Esophagus mucosa (tissue), 1 donor: ENCODE measurements at regions not wholly inside any gene's neighbourhood (a gene's known extent, or its start where the extent isn't known, plus 50 kb on each side); places are given as distances from the start of the nearest gene placed in this dataset.
"Not testable (repeated sequence)": the region's sequence is repeated elsewhere in the genome, so short reads cannot be mapped to it uniquely, and the experiment has no call there.

Source experiments
- ATAC-seq: fragments of 200-7000 bp; cut with Tn5 transposase; one replicate; pipeline ENCODE4 v1.9.1; 2020
- donor health status: DM: yes; HTN: yes; CAD: no.

DNA sequence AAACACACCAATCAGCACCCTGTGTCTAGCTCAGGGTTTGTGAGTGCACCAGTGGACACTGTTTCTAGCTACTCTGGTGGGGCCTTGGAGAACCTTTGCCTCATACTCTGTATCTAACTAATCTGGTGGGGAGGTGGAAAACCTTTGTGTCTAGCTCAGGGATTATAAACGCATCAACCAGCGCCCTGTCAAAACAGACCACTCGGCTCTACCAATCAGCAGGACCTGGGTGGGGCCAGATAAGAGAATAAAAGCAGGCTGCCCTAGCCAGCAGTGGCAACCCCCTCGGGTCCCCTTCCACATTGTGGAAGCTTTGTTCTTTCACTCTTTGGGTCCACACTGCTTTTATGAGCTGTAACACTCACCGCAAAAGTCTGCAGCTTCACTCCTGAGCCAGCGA, 121.8 kb downstream of the FSCB start:
- ATAC-seq: not testable (repeated sequence)

DNA sequence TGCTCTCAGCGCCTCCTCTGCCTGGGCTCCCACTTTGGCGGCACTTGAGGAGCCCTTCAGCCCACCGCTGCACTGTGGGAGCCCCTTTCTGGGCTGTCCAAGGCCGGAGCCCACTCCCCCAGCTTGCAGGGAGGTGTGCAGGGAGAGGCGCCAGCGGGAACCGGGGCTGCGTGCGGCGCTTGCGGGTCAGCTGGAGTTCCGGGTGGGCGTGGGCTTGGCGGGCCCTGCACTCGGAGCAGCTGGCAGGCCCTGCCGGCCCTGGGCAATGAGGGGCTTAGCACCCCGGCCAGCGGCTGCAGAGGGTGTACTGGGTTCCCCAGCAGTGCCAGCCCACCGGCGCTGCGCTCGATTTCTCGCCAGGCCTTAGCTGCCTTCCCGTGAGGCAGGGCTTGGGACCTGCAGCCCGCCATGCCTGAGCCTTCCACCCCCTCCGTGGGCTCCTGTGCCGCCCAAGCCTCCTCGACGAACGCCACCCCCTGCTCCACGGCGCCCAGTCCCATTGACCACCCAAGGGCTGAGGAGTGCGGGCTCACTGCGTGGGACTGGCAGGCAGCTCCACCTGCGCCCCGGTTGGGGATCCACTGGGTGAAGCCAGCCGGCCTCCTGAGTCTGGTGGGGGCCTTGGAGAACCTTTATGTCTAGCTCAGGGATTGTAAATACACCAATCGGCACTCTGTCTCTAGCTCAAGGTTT, 122.3 kb downstream of the FSCB start:
- ATAC-seq: not testable (repeated sequence)

GRCh38 chr14:44384093-44384492, 123.0 kb downstream of the FSCB start:
- ATAC-seq: no peak

- ATAC-seq: no peak
Measured at GRCh38 chr14:44383636-44384035, 123.4 kb downstream of the FSCB start.

- no peak for ATAC-seq
Measured at GRCh38 chr14:44379292-44379977, 127.6 kb downstream of the FSCB start.

- ATAC-seq: no peak
Measured at GRCh38 chr14:44374906-44375305, 132.2 kb downstream of the FSCB start.

DNA sequence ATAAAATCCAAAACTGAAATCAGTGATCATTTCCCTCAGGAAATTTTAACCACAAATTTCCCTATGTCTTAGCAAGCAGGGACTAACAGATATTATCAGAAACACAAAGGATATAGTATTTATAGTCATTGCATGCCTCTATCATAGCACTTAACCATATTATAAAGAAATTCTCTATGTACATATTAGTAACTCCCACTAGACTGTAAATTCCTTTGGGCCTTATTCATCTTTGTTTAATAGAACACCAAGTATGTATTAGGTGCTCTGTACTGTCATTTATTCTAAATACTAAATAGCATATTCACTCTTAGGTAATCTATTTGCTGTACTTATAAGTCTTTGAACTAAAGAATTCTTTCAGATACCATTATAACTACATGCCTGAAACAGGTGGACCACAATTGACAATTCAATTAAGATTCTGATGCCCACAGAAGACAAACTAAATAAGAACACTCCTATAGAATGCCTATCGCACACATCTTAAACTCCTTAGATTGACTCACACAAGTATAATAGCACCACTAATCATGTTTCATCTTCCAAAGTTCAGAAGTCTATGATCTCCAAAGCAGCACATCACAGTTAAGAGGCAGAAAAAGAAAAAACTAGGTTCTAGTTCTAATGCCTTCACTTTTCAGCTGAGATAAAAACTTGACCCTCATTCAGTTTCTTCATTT, 134.1 kb downstream of the FSCB start:
- no peak for ATAC-seq

GRCh38 chr14:44372231-44372630, 134.9 kb downstream of the FSCB start:
- ATAC-seq: no peak

DNA sequence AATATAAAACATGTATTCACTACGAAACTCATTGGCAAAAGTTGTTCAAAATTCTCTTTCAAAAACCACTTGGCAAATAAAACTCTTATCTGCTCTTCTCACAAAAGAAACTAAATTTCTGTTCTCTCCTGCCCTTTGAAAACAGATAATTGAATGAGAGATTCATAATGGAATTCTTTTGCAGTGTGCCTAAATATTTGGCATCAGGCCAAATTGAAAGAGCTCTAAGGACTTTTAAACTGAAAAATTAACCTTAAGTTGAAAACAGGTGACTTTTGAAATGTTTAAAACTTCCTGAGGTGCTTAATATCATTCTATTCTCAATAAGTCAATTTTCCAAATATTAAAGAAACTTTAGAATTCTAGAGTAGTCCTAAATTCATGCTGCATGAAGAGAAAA, 136.4 kb downstream of the FSCB start:
- ATAC-seq: no peak

GRCh38 chr14:44369401-44370123, 137.5 kb downstream of the FSCB start:
- no peak for ATAC-seq

DNA sequence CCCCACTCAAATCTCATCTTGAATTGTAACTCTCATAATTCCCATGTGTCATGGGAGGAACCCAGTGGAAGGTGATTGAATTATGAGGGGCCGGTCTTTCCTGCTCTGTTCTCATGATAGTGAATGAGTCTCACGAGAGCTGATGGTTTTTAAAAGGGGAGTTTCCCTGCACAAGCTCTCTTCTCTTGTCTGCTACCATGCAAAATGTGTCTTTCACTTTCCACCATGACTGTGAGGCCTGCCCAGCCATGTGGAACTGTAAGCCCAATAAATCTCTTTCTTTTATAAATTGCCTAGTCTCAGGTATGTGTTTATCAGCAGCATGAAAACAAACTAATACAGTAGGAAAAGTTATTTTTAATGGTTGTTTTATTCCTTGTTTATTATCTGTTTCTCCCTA, 146.0 kb downstream of the FSCB start:
- ATAC-seq: no peak

GRCh38 chr14:44353805-44354204, 153.3 kb downstream of the FSCB start:
- ATAC-seq: no peak

- ATAC-seq: no peak
Measured at GRCh38 chr14:44352201-44352600, 154.9 kb downstream of the FSCB start.

DNA sequence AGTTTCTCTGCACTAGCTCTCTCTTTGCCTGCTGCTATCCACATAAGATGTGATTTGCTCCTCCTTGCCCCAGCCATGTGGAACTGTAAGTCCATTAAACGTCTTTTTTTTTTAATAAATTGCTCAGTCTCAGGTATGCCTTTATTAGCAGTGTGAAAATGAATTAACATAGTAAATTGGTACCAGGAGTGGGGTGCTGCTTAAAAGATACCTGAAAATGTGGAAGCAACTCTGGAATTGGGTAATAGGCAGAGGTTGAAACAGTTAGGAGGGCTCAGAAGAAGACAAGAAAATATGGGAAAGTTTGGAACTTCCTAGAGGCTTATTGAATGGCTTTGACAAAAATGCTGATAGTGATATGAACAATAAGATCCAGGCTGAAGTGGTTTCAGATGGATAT, 159.8 kb downstream of the FSCB start:
- ATAC-seq: no peak

DNA sequence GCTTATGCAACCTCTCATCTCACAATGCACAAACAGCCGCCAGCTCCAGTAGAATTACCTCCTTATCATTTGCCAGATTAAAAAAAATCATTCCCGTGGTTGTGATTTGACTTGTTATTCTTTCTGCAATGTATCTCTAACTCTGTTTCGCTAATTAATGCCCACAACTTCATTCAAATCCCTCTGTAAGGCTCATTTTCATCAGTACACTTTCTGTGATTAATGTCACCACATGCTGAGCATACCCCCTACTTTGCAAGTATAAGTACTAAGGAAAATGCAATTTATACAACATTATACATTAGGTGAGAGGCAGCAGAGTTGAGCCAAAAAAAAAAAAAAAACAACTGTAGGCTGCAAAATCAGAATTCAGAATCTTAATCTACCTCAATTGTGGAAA, 166.0 kb downstream of the FSCB start:
- ATAC-seq: no peak

GRCh38 chr14:44339862-44340261, 167.2 kb downstream of the FSCB start:
- no peak for ATAC-seq

GRCh38 chr14:44339231-44339630, 167.9 kb downstream of the FSCB start:
- no peak for ATAC-seq

GRCh38 chr14:44317441-44317746, 189.7 kb downstream of the FSCB start:
- no peak for ATAC-seq

DNA sequence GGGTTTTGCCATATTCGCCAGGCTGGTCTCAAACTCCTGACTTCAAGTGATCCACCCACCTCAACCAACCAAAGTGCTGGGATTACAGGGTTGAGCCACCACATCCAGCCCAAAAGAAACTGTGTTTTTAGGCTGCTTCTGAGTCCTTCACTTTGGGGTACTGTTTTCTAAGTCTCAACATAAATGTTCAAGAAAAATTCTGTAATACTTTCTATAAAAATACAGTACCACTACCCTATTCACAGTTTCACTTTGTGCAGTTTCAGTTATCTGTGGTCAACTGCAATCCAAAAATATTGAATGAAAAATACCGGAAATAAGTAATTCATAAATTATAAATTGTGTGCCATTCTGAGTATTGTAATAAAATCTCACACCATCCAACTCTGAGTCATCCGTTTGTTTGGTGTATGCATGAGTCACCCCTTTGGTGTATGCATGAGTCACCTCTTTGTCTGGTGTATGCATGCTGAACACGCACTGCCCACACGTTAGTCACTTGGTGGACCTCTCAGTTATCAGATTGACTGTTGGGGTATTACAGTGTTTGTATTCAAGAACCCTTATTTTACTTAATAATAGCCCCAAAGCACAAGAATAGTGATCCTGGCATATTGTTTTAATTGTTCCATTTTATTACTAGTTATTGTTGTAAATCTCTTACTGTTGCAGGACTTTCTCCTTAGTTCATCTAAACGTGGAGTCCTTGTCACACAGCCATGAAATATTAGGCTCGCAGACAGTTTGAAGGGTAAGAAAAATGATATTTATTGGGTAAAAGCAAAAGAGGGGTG, 190.2 kb downstream of the FSCB start:
- ATAC-seq: peak; percentile 96

DNA sequence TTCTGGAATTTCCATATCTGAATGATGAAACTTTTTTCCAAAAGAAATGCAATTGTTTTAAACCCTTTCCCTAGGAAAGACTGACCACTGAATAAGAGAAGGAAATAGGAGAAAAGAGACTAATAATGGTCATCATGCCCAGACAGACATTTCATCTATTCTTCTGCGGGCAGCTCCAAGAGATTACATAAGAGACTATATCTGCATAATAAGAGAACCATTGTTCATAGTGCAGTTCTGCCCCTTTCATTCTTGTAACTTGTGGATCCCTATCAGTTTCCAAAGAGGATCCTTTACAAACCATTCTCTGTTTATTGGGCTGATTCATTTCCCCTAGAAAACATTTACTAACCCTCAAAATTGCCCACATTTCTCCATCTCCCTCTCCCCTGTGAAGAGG, 197.8 kb downstream of the FSCB start:
- no peak for ATAC-seq

- no peak for ATAC-seq
Measured at GRCh38 chr14:44300916-44301315, 206.2 kb downstream of the FSCB start.

GRCh38 chr14:44297437-44297836, 209.6 kb downstream of the FSCB start:
- no peak for ATAC-seq
